ENCODE measurements at regions not wholly inside any gene's neighbourhood (a gene's known extent, or its start where the extent isn't known, plus 50 kb on each side); places are given as distances from the start of the nearest gene placed in this dataset.

DNA sequence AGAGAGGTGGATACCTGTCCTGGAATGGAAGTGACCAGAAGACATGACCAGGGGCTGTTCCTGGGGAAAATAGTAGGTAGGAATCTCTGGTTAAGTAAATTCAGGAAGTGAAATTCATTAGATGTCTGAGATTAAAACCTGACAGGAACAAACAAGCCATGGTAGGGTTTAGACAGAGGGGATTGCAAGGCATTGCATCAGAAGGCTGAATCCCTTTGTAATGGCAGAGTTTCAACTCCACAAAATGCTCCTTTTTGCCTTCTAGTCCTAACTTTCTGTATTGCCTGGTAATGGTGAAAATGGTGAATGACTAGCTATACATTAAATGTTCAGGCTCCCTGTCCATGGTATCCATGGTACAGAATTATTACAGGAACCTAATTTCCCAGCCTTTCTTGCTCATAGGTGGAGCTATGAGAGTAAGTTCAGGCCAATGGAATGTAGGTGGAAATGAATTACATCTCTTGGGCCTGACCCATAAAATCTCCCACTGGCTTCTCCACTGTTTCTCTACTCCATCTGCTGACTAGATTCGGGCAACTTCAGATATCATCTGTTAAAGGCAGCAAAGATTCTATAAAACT lies 113.4 kb upstream of the CNTLN start:
- TF ChIP-seq EP300 (IDR thresholded peaks at IDR 0.05) = no peak
- TF ChIP-seq, protein P1, sequence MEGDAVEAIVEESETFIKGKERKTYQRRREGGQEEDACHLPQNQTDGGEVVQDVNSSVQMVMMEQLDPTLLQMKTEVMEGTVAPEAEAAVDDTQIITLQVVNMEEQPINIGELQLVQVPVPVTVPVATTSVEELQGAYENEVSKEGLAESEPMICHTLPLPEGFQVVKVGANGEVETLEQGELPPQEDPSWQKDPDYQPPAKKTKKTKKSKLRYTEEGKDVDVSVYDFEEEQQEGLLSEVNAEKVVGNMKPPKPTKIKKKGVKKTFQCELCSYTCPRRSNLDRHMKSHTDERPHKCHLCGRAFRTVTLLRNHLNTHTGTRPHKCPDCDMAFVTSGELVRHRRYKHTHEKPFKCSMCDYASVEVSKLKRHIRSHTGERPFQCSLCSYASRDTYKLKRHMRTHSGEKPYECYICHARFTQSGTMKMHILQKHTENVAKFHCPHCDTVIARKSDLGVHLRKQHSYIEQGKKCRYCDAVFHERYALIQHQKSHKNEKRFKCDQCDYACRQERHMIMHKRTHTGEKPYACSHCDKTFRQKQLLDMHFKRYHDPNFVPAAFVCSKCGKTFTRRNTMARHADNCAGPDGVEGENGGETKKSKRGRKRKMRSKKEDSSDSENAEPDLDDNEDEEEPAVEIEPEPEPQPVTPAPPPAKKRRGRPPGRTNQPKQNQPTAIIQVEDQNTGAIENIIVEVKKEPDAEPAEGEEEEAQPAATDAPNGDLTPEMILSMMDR (IDR thresholded peaks at IDR 0.05) = no peak
- TF ChIP-seq POLR2A (IDR thresholded peaks at IDR 0.05) = no peak
